ENCODE measurements at regions not wholly inside any gene's neighbourhood (a gene's known extent, or its start where the extent isn't known, plus 50 kb on each side); places are given as distances from the start of the nearest gene placed in this dataset.

DNA sequence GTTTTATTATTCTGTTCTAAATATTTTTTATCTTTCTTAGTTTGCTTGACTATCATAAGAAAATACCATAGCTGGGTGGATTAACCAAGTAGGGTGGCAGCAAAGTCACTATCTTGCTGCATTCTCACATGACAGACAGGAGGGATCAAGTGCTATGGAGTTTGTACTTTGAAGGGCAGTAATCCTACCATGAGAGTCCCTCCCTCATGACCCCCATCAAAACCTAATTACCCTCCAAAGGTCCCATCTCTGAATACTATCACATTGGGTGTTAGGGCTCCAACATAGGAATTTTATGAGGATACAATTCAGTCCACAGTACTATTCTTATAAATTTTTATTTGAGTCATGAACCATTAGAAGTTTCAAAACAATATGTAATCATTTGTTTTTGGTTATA is 388.5 kb upstream of the B3GALT2 start:
- Histone ChIP-seq H3K4me2 (no peak overlapping the region), H3K27me3 (no peaks in the 10 kb centered on the region), H3K4me1 (ENCODE audit: insufficient read depth) (no peaks in the 10 kb centered on the region), H3K9me2 (replicated peaks; ENCODE audit: insufficient read depth) (no peaks in the 10 kb centered on the region), H3K27ac (no peak overlapping the region), H3K9me3 (ENCODE audit: low read depth) (no peaks in the 10 kb centered on the region), H3K4me3 (no peak overlapping the region), H3K36me3 (replicated peaks; ENCODE audit: insufficient read depth, low read depth) (no peaks in the 10 kb centered on the region), H2AFZ (no peak overlapping the region), H4K20me1 (ENCODE audit: insufficient read depth, poor library complexity, severe bottlenecking) (no peaks in the 10 kb centered on the region), H3K79me2 (no peaks in the 10 kb centered on the region)
- TF ChIP-seq EZH2phosphoT487 (IDR thresholded peaks at IDR 0.05; ENCODE audit: low read depth, severe bottlenecking, unreplicated experiment) (no peak), EZH2 (IDR thresholded peaks at IDR 0.05; ENCODE audit: borderline replicate concordance) (no peak)
- TF ChIP-seq, protein P1, sequence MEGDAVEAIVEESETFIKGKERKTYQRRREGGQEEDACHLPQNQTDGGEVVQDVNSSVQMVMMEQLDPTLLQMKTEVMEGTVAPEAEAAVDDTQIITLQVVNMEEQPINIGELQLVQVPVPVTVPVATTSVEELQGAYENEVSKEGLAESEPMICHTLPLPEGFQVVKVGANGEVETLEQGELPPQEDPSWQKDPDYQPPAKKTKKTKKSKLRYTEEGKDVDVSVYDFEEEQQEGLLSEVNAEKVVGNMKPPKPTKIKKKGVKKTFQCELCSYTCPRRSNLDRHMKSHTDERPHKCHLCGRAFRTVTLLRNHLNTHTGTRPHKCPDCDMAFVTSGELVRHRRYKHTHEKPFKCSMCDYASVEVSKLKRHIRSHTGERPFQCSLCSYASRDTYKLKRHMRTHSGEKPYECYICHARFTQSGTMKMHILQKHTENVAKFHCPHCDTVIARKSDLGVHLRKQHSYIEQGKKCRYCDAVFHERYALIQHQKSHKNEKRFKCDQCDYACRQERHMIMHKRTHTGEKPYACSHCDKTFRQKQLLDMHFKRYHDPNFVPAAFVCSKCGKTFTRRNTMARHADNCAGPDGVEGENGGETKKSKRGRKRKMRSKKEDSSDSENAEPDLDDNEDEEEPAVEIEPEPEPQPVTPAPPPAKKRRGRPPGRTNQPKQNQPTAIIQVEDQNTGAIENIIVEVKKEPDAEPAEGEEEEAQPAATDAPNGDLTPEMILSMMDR (IDR thresholded peaks at IDR 0.05; ENCODE audit: poor library complexity) = no peak
- no peak for DNase-seq (ENCODE audit: low spot score)

DNA sequence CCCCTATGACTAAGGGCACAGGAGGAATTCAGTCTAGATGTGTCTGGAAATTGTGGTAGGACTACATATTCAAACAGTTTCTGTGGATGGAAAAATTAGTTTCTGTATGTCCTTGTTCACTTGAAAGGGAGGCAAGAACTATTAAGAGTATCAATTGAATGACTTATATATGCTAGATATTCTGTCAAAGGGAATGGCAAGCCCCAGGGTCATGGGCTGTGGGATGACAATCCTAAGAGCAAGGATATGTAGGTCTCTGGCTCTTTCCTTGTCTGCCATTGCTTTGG is 383.5 kb upstream of the B3GALT2 start:
- Histone ChIP-seq H3K79me2 (no peaks in the 10 kb centered on the region), H3K9me3 (ENCODE audit: low read depth) (no peaks in the 10 kb centered on the region), H4K20me1 (ENCODE audit: insufficient read depth, poor library complexity, severe bottlenecking) (no peaks in the 10 kb centered on the region), H3K27me3 (no peaks in the 10 kb centered on the region), H3K4me1 (ENCODE audit: insufficient read depth) (no peaks in the 10 kb centered on the region), H3K9me2 (replicated peaks; ENCODE audit: insufficient read depth) (no peaks in the 10 kb centered on the region), H3K4me3 (no peak overlapping the region), H3K27ac (peak overlapping the region; percentile 10), H3K4me2 (no peak overlapping the region), H2AFZ (no peak overlapping the region), H3K36me3 (replicated peaks; ENCODE audit: insufficient read depth, low read depth) (no peaks in the 10 kb centered on the region)
- DNase-seq (ENCODE audit: low spot score) = no peak
- TF ChIP-seq, protein P1 (IDR thresholded peaks at IDR 0.05; ENCODE audit: poor library complexity) = no peak
- TF ChIP-seq EZH2 (IDR thresholded peaks at IDR 0.05; ENCODE audit: borderline replicate concordance) (no peak), EZH2phosphoT487 (IDR thresholded peaks at IDR 0.05; ENCODE audit: low read depth, severe bottlenecking, unreplicated experiment) (no peak)

- DNase-seq (ENCODE audit: low spot score) = no peak
- WGBS (ENCODE audit: low lambda C conversion rate, missing lambda C conversion rate) = 21% methylated on average over 1 of the region's 1 CpG
- no peak overlapping the region for H3K4me2 ChIP-seq
Observed at GRCh38 chr1:193569096-193569982, 382.9 kb upstream of the B3GALT2 start.

More at GRCh38 chr1:193569096-193569982, 382.9 kb upstream of the B3GALT2 start:
- no peaks in the 10 kb centered on the region for H3K79me2 ChIP-seq
- H3K27me3 ChIP-seq = no peaks in the 10 kb centered on the region
- H4K20me1 ChIP-seq (ENCODE audit: insufficient read depth, poor library complexity, severe bottlenecking) = no peaks in the 10 kb centered on the region
- H3K9me3 ChIP-seq (ENCODE audit: low read depth) = no peaks in the 10 kb centered on the region
- H3K9me2 ChIP-seq (replicated peaks; ENCODE audit: insufficient read depth) = no peaks in the 10 kb centered on the region
- peak overlapping the region; percentile 10 for H3K27ac ChIP-seq
- H3K4me3 ChIP-seq = no peak overlapping the region
- no peak overlapping the region for H2AFZ ChIP-seq
- no peak for TF ChIP-seq EZH2 (IDR thresholded peaks at IDR 0.05; ENCODE audit: borderline replicate concordance)
- TF ChIP-seq, protein P1 (IDR thresholded peaks at IDR 0.05; ENCODE audit: poor library complexity) = no peak
- TF ChIP-seq EZH2phosphoT487 (IDR thresholded peaks at IDR 0.05; ENCODE audit: low read depth, severe bottlenecking, unreplicated experiment) = no peak
- H3K36me3 ChIP-seq (replicated peaks; ENCODE audit: insufficient read depth, low read depth) = no peaks in the 10 kb centered on the region
- no peaks in the 10 kb centered on the region for H3K4me1 ChIP-seq (ENCODE audit: insufficient read depth)
